Kidney (tissue), 13 donors: ENCODE measurements at regions not wholly inside any gene's neighbourhood (a gene's known extent, or its start where the extent isn't known, plus 50 kb on each side); places are given as distances from the start of the nearest gene placed in this dataset.

ENCODE experiments used
- DNase-seq, 5 donors: peaks; one replicate each; pipeline ENCODE4 v3.0.0-alpha.2; 2013 to 2020
- FAIRE-seq: peaks from 2 replicates; lab custom pipeline; 2012; peaks lifted over from hg19 to GRCh38; lab: Jason Lieb, UNC
- H3K27ac ChIP-seq, 2 donors: one replicate each; pipeline ENCODE4 v1.7.0; 2013; ENCODE audit warnings: low read depth in 2 of 2, low read length in 2 of 2, inconsistent platforms in 1 of 2
- H3K27me3 ChIP-seq: one replicate; pipeline ENCODE4 v1.7.1; 2013; ENCODE audit warnings: low read length, inconsistent platforms; ENCODE audit not compliant: control insufficient read depth, insufficient read depth
- H3K36me3 ChIP-seq, 3 donors: one replicate each; pipeline versions ENCODE4 v1.7.0 to v1.7.1; 2013; ENCODE audit warnings: low read length in 3 of 3, control low read depth in 1 of 3, inconsistent platforms in 1 of 3; ENCODE audit not compliant: insufficient read depth in 3 of 3, control insufficient read depth in 2 of 3
- H3K4me1 ChIP-seq, 3 donors: one replicate each; pipeline versions ENCODE4 v1.7.0 to v1.7.1; 2013; ENCODE audit warnings: low read length in 3 of 3, inconsistent platforms in 1 of 3, low read depth in 1 of 3; ENCODE audit not compliant: control insufficient read depth in 2 of 3, insufficient read depth in 2 of 3
- H3K4me3 ChIP-seq, 3 donors: one replicate each; pipeline versions ENCODE4 v1.7.0 to v1.8.1; 2013; ENCODE audit warnings: low read length in 3 of 3, control low read depth in 1 of 3, inconsistent platforms in 1 of 3
- H3K9ac ChIP-seq, 3 donors: one replicate each; pipeline versions ENCODE4 v1.7.0 to v1.7.1; 2013; ENCODE audit warnings: low read length in 3 of 3, control low read depth in 1 of 3, inconsistent platforms in 1 of 3
- H3K9me3 ChIP-seq, 3 donors: one replicate each; pipeline versions ENCODE4 v1.7.0 to v1.7.1; 2013; ENCODE audit warnings: low read length in 3 of 3, control low read depth in 1 of 3, inconsistent platforms in 1 of 3; ENCODE audit not compliant: control insufficient read depth in 2 of 3, insufficient read depth in 1 of 3
- CTCF ChIP-seq: IDR thresholded peaks from 3 replicates; pipeline ENCODE4 v1.5.1; 2012; ENCODE audit warnings: mild to moderate bottlenecking, moderate library complexity, borderline replicate concordance; ENCODE audit not compliant: insufficient read depth; ENCODE audit errors: extremely low read depth
- intact Hi-C: fragments of 100-400 bp; cut with DNase I; formaldehyde crosslinking; loops from one replicate; pipeline ENCODE4 v1.11.1; 2022
- donor health status: control.
- donor health status: control.
- donor health status: control.
- donor health status: control.
- donor health status: control.
- donor health status: DM: yes; HTN: yes; CAD: no.
- donor health status: Normal renal cell carcinoma (clear cell type).

DNA sequence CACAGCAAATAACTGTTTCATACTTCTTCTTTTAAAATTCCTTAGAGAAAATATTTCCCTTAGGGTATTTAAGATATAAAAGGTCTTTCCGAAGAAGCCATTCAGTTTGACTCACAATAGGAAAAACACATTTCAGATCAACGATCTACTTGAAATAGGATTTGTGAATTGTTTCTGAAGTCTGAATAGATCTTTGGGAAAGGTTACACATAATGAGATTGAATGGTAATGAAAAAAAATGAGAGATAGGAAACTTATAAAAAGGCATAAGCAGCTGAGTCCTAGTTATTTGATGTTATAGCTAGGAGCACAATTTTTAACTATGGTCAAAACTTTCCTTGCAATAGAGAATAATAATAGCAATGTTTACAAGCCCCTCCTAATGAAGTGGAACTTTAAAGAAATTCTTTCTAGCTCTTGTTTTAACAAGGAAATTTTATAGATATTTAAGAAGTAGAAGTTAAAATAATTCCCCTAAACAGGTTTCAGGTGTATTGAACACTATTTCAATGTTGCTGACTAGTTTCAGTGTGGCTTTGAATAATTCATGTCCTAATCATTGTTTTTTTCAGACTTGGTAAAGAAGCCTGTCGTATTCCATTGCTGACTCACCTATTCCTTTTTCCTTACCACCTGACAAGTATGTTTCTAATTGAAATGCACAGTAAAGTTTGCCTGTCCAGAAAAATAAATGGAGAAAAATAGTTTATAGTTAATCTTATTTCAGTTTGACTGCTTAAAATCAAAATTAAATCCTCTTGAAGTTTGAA lies 89.1 kb downstream of the PCDH18 start:
- no peak overlapping the region for H3K27ac ChIP-seq
- intact Hi-C loops = no loop called here
- FAIRE-seq = no peak

DNA sequence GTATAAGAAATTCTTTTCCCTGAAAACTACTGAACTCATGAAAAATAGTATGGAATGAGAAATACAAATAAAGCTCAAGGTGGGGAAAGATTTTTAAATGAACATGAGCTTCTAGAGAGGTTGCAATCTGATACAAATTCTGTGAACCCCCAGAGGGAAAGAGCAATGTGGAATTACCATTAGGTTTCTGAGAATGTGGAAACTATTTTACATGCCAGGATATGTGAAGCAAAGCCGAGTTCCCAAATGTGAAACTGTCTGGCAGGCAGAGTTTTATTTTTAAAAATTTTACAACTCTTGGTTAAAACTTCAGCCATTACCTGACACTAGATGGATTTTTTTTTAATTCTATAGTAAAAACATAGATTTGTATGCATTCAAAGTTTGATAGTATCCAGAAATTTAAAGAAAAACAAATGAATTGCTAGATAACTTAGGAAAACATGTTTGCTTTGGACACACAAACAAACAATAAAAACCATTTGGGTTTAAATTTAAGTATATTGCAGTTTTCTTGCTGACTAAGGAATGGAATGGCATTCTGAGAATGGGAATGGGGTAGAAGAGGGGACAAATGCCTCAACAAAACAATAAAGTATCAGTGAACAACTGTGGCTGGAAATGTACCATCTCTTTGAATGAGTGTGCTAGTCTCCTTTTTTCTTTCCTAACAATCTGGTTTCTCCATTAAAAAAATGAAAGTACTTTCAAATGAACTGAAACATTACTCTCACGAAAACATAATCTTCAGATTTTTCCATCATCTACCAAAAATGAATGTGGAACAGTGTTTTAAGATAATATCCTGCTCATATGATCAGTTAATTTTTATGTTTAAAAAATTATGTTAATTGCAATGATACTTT lies 99.6 kb downstream of the PCDH18 start:
- no peaks in the 10 kb centered on the region for H3K36me3 ChIP-seq
- DNase-seq (no peak), FAIRE-seq (no peak)
- no peaks in the 10 kb centered on the region for H3K9me3 ChIP-seq
- no peak overlapping the region for H3K27ac ChIP-seq
- intact Hi-C loops = no loop called here
- no peaks in the 10 kb centered on the region for H3K4me1 ChIP-seq
- TF ChIP-seq CTCF = no peak
- no peaks in the 10 kb centered on the region for H3K27me3 ChIP-seq
- no peak overlapping the region for H3K9ac ChIP-seq
- no peak overlapping the region for H3K4me3 ChIP-seq

More for the DNA sequence above, 89.1 kb downstream of the PCDH18 start:
- H3K4me3 ChIP-seq = no peak overlapping the region
- no peaks in the 10 kb centered on the region for H3K27me3 ChIP-seq
- no peaks in the 10 kb centered on the region for H3K36me3 ChIP-seq
- no peak for DNase-seq
- no peaks in the 10 kb centered on the region for H3K4me1 ChIP-seq
- H3K9me3 ChIP-seq = no peaks in the 10 kb centered on the region
- H3K9ac ChIP-seq = no peak overlapping the region
- TF ChIP-seq CTCF = no peak

GRCh38 chr4:137430171-137430570 lies 102.1 kb downstream of the PCDH18 start:
- Histone ChIP-seq H3K9me3 (no peaks in the 10 kb centered on the region), H3K4me3 (no peak overlapping the region), H3K27ac (no peak overlapping the region), H3K4me1 (no peaks in the 10 kb centered on the region), H3K36me3 (no peaks in the 10 kb centered on the region), H3K27me3 (no peaks in the 10 kb centered on the region), H3K9ac (no peak overlapping the region)
- no peak for DNase-seq
- intact Hi-C loops = no loop called here
- TF ChIP-seq CTCF = no peak
- FAIRE-seq = no peak
